ENCODE measurements at regions not wholly inside any gene's neighbourhood (a gene's known extent, or its start where the extent isn't known, plus 50 kb on each side); places are given as distances from the start of the nearest gene placed in this dataset.

GRCh38 chr2:57698935-57699449 lies 347.6 kb upstream of the VRK2 start:
- no peak overlapping the region for H2AFZ ChIP-seq (ENCODE audit: low read length)
- no peak overlapping the region for H3K9ac ChIP-seq (ENCODE audit: extremely low read depth, insufficient read length, low read length)
- H3K79me2 ChIP-seq (ENCODE audit: insufficient read depth, low read length), result no peaks in the 10 kb centered on the region
- H3K4me1 Mint-ChIP-seq, result peaks cover 40 to 60% of the 10 kb centered on the region in 2 experiments
- H4K20me1 ChIP-seq (ENCODE audit: control insufficient read depth, insufficient read depth, insufficient read length), result no peaks in the 10 kb centered on the region
- no peak overlapping the region for H3K56ac ChIP-seq (ENCODE audit: insufficient read length, low read depth, low read length)
- no peak overlapping the region for H4K8ac ChIP-seq (replicated peaks; ENCODE audit: insufficient read length, low read depth, low read length)
- DNase-seq, result no peak
- no peak overlapping the region for H3T11ph ChIP-seq (ENCODE audit: low read length)
- H2BK15ac ChIP-seq (ENCODE audit: low read depth, low read length), result no peak overlapping the region
- no peak overlapping the region for H2BK5ac ChIP-seq (ENCODE audit: insufficient read length, low read length)
- no peaks in the 10 kb centered on the region for H3K27me3 Mint-ChIP-seq (ENCODE audit: low read depth)
- H4K91ac ChIP-seq (ENCODE audit: insufficient read length, low read depth, low read length), result no peak overlapping the region
- no peak overlapping the region for H4K5ac ChIP-seq (ENCODE audit: insufficient read length, low read depth, low read length)
- peaks cover 5% of the 10 kb centered on the region for H3K4me1 ChIP-seq (ENCODE audit: insufficient read depth, low read length)
- no peaks in the 10 kb centered on the region; a peak in 1 of 5 replicates for H3K9me3 Mint-ChIP-seq
- no peak overlapping the region for H3K27ac ChIP-seq (ENCODE audit: insufficient read length, low read depth, low read length)
- no peak overlapping the region for H3K4ac ChIP-seq (ENCODE audit: low read depth, low read length)
- no peaks in the 10 kb centered on the region for H3K79me1 ChIP-seq (ENCODE audit: insufficient read depth, low read depth, low read length, poor library complexity, severe bottlenecking)
- H3K14ac ChIP-seq (ENCODE audit: insufficient read depth, low read length), result no peak overlapping the region
- H3K23me2 ChIP-seq (ENCODE audit: insufficient read length, low read depth, low read length, poor library complexity, severe bottlenecking), result no peaks in the 10 kb centered on the region
- peak overlapping the region in 2 of 3 experiments; percentile 41 to 68; a peak in 1 of 7 replicates for H3K27ac Mint-ChIP-seq
- TF ChIP-seq CTCF (conservative IDR thresholded peaks at IDR 0.05), result no peak
- H3K4me2 ChIP-seq (ENCODE audit: insufficient read depth, insufficient read length, low read length), result no peak overlapping the region
- no CpG with 5 or more reads among the region's 2 CpGs for WGBS (ENCODE audit: extremely low coverage, insufficient read length, low lambda C conversion rate)
- H3K4me3 Mint-ChIP-seq, result no peak overlapping the region
- no peak overlapping the region for H2AK5ac ChIP-seq (ENCODE audit: insufficient read length, low read length)
- H3K36me3 Mint-ChIP-seq (ENCODE audit: insufficient read depth in 1 of 3, low read depth in 3 of 3), result peaks cover 0 to 2% (median 0%) of the 10 kb centered on the region in 3 experiments; a peak in 3 of 7 replicates
- no peak overlapping the region for H2BK12ac ChIP-seq (ENCODE audit: insufficient read length, low read depth, low read length)
- no peak overlapping the region for H3K18ac ChIP-seq (ENCODE audit: insufficient read length, low read depth, low read length)
- H3K9me3 ChIP-seq (ENCODE audit: control insufficient read depth, low read depth, low read length), result no peaks in the 10 kb centered on the region
- H3K23ac ChIP-seq (ENCODE audit: insufficient read length, low read depth, low read length), result no peak overlapping the region
- H3K27me3 ChIP-seq (ENCODE audit: insufficient read depth, low read length), result no peaks in the 10 kb centered on the region
- no peak overlapping the region for H2BK120ac ChIP-seq (ENCODE audit: low read depth, low read length, poor library complexity, severe bottlenecking)
- H2BK20ac ChIP-seq (ENCODE audit: low read depth, low read length, poor library complexity, severe bottlenecking), result no peak overlapping the region

All from H9 (cell line).